ENCODE measurements at regions not wholly inside any gene's neighbourhood (a gene's known extent, or its start where the extent isn't known, plus 50 kb on each side); places are given as distances from the start of the nearest gene placed in this dataset.

- TF ChIP-seq CTCF (conservative IDR thresholded peaks at IDR 0.05; ENCODE audit: low read depth, low read length) (no peak), EZH2 (IDR thresholded peaks at IDR 0.05; ENCODE audit: borderline replicate concordance, low read depth, low read length, poor library complexity, severe bottlenecking) (no peak)
Measured at GRCh38 chr5:124194282-124194681, 552.2 kb downstream of the ZNF608 start.
